Brain pericyte (primary cell): ENCODE measurements at regions not wholly inside any gene's neighbourhood (a gene's known extent, or its start where the extent isn't known, plus 50 kb on each side); places are given as distances from the start of the nearest gene placed in this dataset.
"Not testable (repeated sequence)": the region's sequence is repeated elsewhere in the genome, so short reads cannot be mapped to it uniquely, and the experiment has no call there.

Experiments
- DNase-seq: peaks from one replicate; pipeline ENCODE4 v3.0.0-alpha.2; 2012; ENCODE audit warnings: low read depth, low spot score

DNA sequence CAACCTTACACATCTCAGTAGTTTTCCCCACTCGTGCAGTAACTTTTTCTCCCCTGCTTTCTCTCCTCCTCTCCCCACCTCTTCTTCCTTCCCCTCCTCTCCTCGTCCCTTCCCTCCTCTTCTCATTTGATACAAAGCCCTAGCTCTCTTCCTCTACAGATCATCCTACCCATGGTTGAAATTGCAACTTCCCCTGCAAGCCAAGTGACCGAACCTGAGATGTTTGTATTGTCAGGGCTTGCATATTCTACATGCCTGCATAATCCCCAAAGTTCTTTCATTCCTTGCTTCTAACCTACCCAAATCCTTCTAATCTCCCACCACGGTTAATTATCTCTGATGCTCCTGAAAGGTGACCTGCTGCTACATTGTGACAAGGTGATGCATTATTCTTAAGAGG is 408.6 kb upstream of the AMELY start:
- DNase-seq: not testable (repeated sequence)

DNA sequence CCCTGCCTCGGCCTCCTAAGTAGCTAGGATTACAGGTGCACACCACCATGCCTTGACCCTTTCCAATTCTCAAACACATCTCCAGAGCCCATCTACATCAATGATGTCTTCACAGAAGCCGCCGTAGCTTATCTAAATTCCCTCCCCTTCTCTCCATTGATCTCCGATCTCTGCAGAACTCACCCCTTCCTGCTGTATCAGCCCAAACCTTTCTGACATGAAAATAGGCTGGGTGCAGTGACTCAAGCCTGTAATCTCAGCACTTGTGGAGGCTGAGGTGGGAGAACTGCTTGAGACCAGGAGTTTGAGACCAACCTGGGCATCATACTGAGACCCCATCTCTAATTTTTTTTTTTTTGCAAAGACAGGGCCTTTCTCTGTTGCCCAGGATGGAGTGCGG is 406.6 kb upstream of the AMELY start:
- DNase-seq: no peak

GRCh38 chrY:7317571-7317970 is 406.0 kb upstream of the AMELY start:
- no peak for DNase-seq

- no peak for DNase-seq
These were observed 399.1 kb upstream of the AMELY start for GRCh38 chrY:7310482-7311269.

GRCh38 chrY:7308816-7309215 is 397.3 kb upstream of the AMELY start:
- no peak for DNase-seq

GRCh38 chrY:7302306-7302705 is 390.8 kb upstream of the AMELY start:
- no peak for DNase-seq

DNA sequence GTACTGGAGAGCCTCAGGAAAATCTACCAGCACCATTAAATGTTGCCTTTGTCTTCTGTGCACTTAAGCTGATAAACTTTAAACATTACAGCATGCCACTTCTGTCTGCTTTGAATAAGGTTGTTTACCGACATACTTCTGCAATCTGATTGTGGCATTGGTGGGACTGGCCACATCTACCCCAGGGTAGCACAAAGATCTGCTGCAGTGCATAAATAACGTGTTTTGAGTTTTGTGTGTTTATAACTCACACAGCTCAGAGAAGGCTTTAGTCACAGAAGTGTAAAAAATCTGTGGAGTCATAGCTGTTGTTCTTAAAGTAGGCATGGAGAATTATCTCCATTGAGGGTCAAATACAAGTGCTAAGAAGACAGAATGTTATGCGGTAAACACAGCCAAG is 388.4 kb upstream of the AMELY start:
- no peak for DNase-seq

DNA sequence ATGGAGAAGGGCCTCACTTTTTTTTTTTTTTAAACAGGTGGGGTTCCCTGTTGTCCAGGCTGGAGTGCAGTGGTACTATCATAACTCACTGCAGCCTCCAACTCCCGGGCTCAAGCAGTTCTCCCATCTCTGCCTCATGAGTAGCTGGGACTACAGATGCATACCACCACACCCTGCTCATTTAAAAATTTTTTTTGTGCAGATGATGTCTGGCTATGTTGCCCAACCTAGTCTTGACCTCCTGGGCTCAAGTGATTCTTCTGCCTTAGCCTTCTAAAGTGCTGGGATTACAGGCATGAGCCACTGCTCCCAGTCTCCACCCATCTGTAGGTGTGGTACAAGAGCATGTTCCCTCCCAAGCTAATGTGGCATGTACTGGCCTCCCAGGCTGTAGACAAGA is 380.6 kb upstream of the AMELY start:
- no peak for DNase-seq

GRCh38 chrY:7289889-7290833 is 378.6 kb upstream of the AMELY start:
- DNase-seq: no peak

DNA sequence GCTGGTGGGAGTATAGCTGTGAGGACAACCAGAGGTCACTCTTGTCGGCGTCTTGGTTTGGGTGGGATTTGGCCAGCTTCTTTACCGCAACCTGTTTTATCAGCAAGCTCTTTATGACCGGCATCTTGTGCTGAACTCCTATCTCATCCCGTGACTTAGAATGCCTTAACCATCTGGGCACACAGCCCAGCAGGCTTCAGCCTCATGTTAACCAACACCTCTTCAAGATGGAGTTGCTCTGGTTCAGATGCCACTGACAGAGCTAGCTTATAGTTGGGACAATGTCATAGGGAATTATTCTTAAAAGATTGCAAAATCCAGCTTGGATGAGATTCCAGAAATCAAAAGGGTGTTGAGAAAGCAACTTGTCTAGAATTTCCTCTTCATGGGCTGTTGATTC is 377.1 kb upstream of the AMELY start:
- no peak for DNase-seq

DNA sequence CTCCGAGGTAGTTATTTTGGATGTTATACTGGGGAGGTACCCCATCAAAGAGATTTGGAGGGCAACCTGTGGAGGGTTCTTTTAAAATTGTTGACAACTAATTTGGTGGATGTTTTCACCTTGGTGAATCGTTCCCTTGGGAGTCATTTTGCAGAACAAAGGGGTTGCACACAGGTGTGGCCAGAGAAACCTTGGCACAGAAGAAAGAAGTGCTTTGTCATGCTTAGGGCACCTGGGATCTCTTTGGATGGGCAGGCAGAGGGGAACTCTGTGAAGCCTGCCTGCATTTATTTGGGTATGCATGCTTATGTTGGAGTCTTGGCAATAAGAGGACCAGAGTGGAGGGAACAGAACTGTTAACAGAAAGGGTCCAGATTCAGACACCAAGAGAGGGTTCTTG is 376.4 kb upstream of the AMELY start:
- DNase-seq: not testable (repeated sequence)

- no peak for DNase-seq
These were observed 373.8 kb upstream of the AMELY start for GRCh38 chrY:7285388-7285787.

DNA sequence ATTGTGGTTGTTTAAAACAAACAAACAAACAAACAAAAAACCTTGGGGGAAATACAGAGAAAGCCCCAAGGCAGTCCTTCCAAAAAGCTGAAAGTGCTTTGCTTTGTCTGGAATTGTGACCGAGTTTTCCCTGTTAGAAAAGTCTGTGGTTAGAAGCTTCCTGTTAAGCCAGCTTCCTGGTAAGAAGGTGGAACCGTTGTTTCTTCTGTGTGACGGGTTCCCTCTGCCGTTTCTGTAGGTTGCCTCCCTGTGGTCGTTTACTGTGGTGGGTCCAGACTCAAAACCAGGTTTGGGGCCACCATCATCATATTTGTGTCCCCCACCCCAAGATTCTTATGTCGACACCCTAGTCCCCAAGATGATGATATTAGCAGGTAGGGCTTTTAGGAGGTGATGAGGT is 371.4 kb upstream of the AMELY start:
- DNase-seq: no peak

DNA sequence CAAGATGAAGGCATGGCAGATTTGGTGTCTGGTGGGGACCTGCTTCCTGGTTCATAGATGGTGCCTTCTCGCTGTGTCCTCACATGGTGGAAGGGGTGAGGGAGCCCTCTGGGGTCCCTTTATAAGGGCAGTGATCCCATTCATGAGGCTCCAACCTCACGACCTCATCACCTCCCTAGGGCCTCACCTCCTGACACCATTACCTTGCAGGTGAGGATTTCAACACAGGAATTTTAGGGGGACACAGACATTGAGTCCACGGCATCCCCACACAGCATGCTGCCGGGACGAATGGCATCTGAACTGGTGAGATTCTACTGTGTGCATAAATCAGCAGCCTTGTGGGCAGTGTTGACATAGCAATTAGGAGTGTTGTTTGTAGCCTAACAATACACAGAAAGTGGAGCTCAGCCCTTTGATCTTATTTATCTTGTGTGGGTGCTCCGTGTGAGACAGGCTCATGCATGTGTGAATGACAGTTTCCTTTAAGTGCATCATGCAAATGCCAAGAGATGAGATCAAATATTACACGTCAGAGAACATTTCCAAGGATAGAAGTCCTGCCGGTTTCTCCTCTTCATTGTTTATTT is 368.7 kb upstream of the AMELY start:
- not testable (repeated sequence) for DNase-seq

DNA sequence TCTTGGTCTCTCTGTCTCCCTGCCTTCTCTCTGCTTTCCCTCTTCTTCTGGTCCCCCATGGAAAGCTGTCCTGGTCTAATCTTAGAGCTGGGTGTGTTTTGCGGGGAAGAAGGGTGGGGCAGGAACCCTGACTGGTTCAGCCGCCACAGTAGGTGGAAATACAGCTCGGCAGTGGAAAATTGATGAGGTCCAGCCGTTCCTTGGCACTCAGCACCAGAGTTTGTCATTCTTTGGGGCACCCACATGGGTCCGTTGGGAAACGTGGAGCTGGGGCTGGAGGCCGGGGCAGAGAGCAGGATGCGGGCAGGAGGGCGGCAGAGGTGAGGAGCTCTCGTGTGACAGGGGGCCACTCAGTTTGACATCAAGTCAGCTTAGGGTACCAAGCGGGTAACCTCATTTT is 364.2 kb upstream of the AMELY start:
- DNase-seq: no peak

- DNase-seq: no peak
These were observed 363.5 kb upstream of the AMELY start for GRCh38 chrY:7275014-7275413.

DNA sequence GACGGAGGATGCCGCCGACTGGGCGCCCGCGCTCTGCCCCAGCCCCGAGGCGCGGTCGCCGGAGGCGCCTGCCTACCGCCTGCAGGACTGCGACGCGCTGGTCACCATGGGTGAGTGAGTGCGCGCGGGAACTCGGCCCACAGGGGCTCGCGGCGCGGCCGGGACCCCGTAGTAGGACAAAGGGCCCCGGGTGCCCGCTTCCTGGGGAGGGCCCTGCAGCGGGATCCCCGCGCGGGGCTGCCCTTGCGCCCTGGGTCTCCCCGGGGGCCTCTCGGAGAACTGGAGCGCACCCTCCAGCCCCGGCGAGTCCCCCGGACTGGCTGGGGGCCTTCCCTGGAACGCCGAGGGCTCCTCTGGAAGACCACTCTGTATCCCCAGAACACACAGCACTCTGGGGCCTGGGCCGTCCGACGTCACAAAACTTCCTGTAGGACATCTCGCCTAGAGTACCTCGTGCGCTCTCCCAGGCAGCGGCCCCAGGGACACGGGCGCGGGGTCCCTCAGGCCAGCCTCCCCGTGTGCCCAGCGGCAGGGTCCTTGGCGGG is 362.9 kb upstream of the AMELY start:
- no peak for DNase-seq

DNA sequence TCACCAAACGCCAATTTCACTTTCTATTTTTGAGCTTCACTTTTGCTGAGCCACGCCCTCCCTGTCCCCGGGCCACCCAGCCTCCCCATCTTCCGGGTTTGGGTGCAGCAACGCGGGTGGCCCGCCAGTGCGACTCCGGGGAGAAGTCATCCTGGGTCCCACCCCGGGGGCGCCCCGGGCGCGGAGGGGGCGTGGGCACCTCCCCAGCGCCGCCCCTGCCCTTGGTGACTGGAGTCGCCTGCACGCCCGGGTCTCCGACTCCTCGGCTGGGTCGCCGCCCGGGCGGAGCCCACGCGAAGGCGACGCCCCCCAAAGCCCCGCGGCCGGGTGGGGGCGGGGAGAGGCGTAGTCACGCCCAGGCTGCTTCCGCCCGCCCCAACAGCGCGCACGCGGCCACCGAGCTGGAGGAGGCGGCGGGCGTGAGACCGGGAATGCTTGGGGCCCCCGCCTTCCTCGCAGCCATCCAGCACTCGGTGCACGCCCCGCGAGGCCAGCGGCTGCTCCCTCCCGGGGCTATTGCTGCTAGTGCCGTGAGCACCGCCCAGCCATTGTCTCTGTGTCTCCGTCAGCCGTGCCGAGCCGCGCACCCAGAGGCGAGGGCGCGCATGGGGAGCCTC is 362.1 kb upstream of the AMELY start:
- DNase-seq: no peak

- DNase-seq: no peak
These were observed 361.1 kb upstream of the AMELY start for GRCh38 chrY:7272556-7273195.

DNA sequence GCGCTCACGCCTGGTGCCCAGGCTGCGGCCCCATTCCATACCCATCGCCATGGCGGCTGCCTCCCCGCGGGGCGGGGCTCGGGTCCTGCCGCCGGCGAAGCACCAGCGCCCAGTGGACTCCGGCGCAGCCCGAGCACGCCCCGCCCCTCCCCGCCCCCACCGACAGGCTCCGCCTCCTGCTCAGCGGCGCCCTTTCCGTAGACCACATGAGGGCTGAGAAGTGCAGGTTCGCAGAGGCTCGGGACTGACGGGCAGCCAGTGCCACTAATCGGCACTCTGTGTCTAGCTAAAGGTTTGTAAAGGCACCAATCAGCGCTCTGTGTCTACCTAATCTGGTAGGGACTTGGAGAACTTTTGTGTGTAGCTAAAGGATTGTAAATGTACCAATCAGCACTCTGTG is 352.2 kb upstream of the AMELY start:
- DNase-seq: no peak

DNA sequence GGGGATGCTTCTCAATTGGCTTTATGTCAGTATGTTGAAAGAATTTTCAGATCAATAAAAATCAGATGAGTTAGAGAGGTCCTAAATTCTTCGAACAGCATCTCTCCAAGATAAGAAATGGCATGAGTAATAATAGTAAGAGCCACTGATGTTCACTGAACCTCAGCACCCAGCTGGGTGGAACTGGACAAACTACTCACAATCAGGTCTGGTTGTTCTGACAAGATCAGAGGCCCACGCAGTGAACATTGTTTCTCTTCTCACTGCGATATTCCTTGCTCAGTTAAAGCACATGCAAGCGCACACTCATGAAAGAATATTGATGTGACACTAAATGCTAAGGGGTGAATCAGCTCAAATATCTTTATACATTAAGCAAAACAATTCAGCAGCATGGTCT is 351.0 kb upstream of the AMELY start:
- no peak for DNase-seq
